ENCODE measurements at regions not wholly inside any gene's neighbourhood (a gene's known extent, or its start where the extent isn't known, plus 50 kb on each side); places are given as distances from the start of the nearest gene placed in this dataset.
A peak's percentile ranks its signal among the peaks of the same experiment; 100 is the strongest.

GRCh38 chr2:147471126-147471525, 373.7 kb upstream of the ACVR2A start:
- no peak overlapping the region for H3K9ac ChIP-seq (ENCODE audit: low read depth, low read length)
- H3K9me3 ChIP-seq (ENCODE audit: control insufficient read depth, insufficient read depth, low read length) = no peaks in the 10 kb centered on the region
- no peaks in the 10 kb centered on the region for H3K36me3 ChIP-seq (ENCODE audit: insufficient read depth, low read length)
- H3K4me1 ChIP-seq (ENCODE audit: insufficient read depth, low read length) = peaks cover 19% of the 10 kb centered on the region

GRCh38 chr2:147469471-147469870, 375.4 kb upstream of the ACVR2A start:
- Histone ChIP-seq H3K9ac (ENCODE audit: low read depth, low read length) (no peak overlapping the region), H3K4me1 (ENCODE audit: insufficient read depth, low read length) (peaks cover 23% of the 10 kb centered on the region)

GRCh38 chr2:147468963-147469362, 375.9 kb upstream of the ACVR2A start:
- H3K9ac ChIP-seq (ENCODE audit: low read depth, low read length) = no peak overlapping the region
- H3K9me3 ChIP-seq (ENCODE audit: control insufficient read depth, insufficient read depth, low read length) = no peaks in the 10 kb centered on the region
- no peaks in the 10 kb centered on the region for H3K36me3 ChIP-seq (ENCODE audit: insufficient read depth, low read length)
- H3K4me1 ChIP-seq (ENCODE audit: insufficient read depth, low read length) = peaks cover 23% of the 10 kb centered on the region

More at GRCh38 chr2:147469471-147469870, 375.4 kb upstream of the ACVR2A start:
- no peaks in the 10 kb centered on the region for H3K9me3 ChIP-seq (ENCODE audit: control insufficient read depth, insufficient read depth, low read length)
- no peaks in the 10 kb centered on the region for H3K36me3 ChIP-seq (ENCODE audit: insufficient read depth, low read length)

- Histone ChIP-seq H3K9me3 (ENCODE audit: control insufficient read depth, insufficient read depth, low read length) (no peaks in the 10 kb centered on the region), H3K36me3 (ENCODE audit: insufficient read depth, low read length) (no peaks in the 10 kb centered on the region), H3K9ac (ENCODE audit: low read depth, low read length) (no peak overlapping the region), H3K4me1 (ENCODE audit: insufficient read depth, low read length) (peaks cover 23% of the 10 kb centered on the region)
These were observed 376.5 kb upstream of the ACVR2A start for GRCh38 chr2:147468349-147468748.

GRCh38 chr2:147467441-147467840, 377.4 kb upstream of the ACVR2A start:
- no peaks in the 10 kb centered on the region for H3K9me3 ChIP-seq (ENCODE audit: control insufficient read depth, insufficient read depth, low read length)
- H3K4me1 ChIP-seq (ENCODE audit: insufficient read depth, low read length) = peaks cover 23% of the 10 kb centered on the region
- no peak overlapping the region for H3K9ac ChIP-seq (ENCODE audit: low read depth, low read length)
- no peaks in the 10 kb centered on the region for H3K36me3 ChIP-seq (ENCODE audit: insufficient read depth, low read length)

GRCh38 chr2:147464737-147465357, 380.0 kb upstream of the ACVR2A start:
- H3K36me3 ChIP-seq (ENCODE audit: insufficient read depth, low read length) = no peaks in the 10 kb centered on the region
- H3K9me3 ChIP-seq (ENCODE audit: control insufficient read depth, insufficient read depth, low read length) = no peaks in the 10 kb centered on the region
- H3K4me1 ChIP-seq (ENCODE audit: insufficient read depth, low read length) = peaks cover 18% of the 10 kb centered on the region
- no peak overlapping the region for H3K9ac ChIP-seq (ENCODE audit: low read depth, low read length)

GRCh38 chr2:147463881-147464520, 380.8 kb upstream of the ACVR2A start:
- no peak overlapping the region for H3K9ac ChIP-seq (ENCODE audit: low read depth, low read length)
- no peaks in the 10 kb centered on the region for H3K36me3 ChIP-seq (ENCODE audit: insufficient read depth, low read length)
- H3K9me3 ChIP-seq (ENCODE audit: control insufficient read depth, insufficient read depth, low read length) = no peaks in the 10 kb centered on the region
- H3K4me1 ChIP-seq (ENCODE audit: insufficient read depth, low read length) = peaks cover 11% of the 10 kb centered on the region

GRCh38 chr2:147460155-147460554, 384.7 kb upstream of the ACVR2A start:
- no peaks in the 10 kb centered on the region for H3K36me3 ChIP-seq (ENCODE audit: insufficient read depth, low read length)
- no peak overlapping the region for H3K9ac ChIP-seq (ENCODE audit: low read depth, low read length)
- no peaks in the 10 kb centered on the region for H3K9me3 ChIP-seq (ENCODE audit: control insufficient read depth, insufficient read depth, low read length)
- peaks cover 3% of the 10 kb centered on the region; the same call in 1 of the 2 replicates for H3K4me1 ChIP-seq (ENCODE audit: insufficient read depth, low read length)

- Histone ChIP-seq H3K36me3 (ENCODE audit: insufficient read depth, low read length) (no peaks in the 10 kb centered on the region), H3K9ac (ENCODE audit: low read depth, low read length) (no peak overlapping the region), H3K9me3 (ENCODE audit: control insufficient read depth, insufficient read depth, low read length) (no peaks in the 10 kb centered on the region), H3K4me1 (ENCODE audit: insufficient read depth, low read length) (peaks cover 2% of the 10 kb centered on the region; the same call in 1 of the 2 replicates)
These were observed 388.1 kb upstream of the ACVR2A start for GRCh38 chr2:147456779-147457178.

- Histone ChIP-seq H3K9ac (ENCODE audit: low read depth, low read length) (no peak overlapping the region), H3K36me3 (ENCODE audit: insufficient read depth, low read length) (no peaks in the 10 kb centered on the region), H3K9me3 (ENCODE audit: control insufficient read depth, insufficient read depth, low read length) (no peaks in the 10 kb centered on the region), H3K4me1 (ENCODE audit: insufficient read depth, low read length) (peaks cover 23% of the 10 kb centered on the region)
These were observed 392.8 kb upstream of the ACVR2A start for GRCh38 chr2:147451902-147452515.

- H3K4me1 ChIP-seq (ENCODE audit: insufficient read depth, low read length) = peaks cover 23% of the 10 kb centered on the region
- H3K9me3 ChIP-seq (ENCODE audit: control insufficient read depth, insufficient read depth, low read length) = 0 out of 2 replicates have a peak, but pooled peaks cover 2% of the 10 kb centered on the region
- H3K9ac ChIP-seq (ENCODE audit: low read depth, low read length) = no peak overlapping the region
- no peaks in the 10 kb centered on the region for H3K36me3 ChIP-seq (ENCODE audit: insufficient read depth, low read length)
These were observed 393.9 kb upstream of the ACVR2A start for GRCh38 chr2:147450661-147451510.

- H3K9ac ChIP-seq (ENCODE audit: low read depth, low read length) = peak overlapping the region; percentile 19; the same call in 1 of the 2 replicates
- no peaks in the 10 kb centered on the region for H3K36me3 ChIP-seq (ENCODE audit: insufficient read depth, low read length)
- peaks cover 23% of the 10 kb centered on the region for H3K4me1 ChIP-seq (ENCODE audit: insufficient read depth, low read length)
- H3K9me3 ChIP-seq (ENCODE audit: control insufficient read depth, insufficient read depth, low read length) = 0 out of 2 replicates have a peak, but pooled peaks cover 2% of the 10 kb centered on the region
These were observed 395.4 kb upstream of the ACVR2A start for GRCh38 chr2:147449323-147449991.

GRCh38 chr2:147442816-147443215, 402.0 kb upstream of the ACVR2A start:
- H3K9me3 ChIP-seq (ENCODE audit: control insufficient read depth, insufficient read depth, low read length) = 0 out of 2 replicates have a peak, but pooled peaks cover 2% of the 10 kb centered on the region
- H3K9ac ChIP-seq (ENCODE audit: low read depth, low read length) = no peak overlapping the region
- no peaks in the 10 kb centered on the region for H3K4me1 ChIP-seq (ENCODE audit: insufficient read depth, low read length)
- H3K36me3 ChIP-seq (ENCODE audit: insufficient read depth, low read length) = no peaks in the 10 kb centered on the region

GRCh38 chr2:147441182-147441581, 403.6 kb upstream of the ACVR2A start:
- Histone ChIP-seq H3K9me3 (ENCODE audit: control insufficient read depth, insufficient read depth, low read length) (no peaks in the 10 kb centered on the region), H3K9ac (ENCODE audit: low read depth, low read length) (no peak overlapping the region), H3K4me1 (ENCODE audit: insufficient read depth, low read length) (no peaks in the 10 kb centered on the region), H3K36me3 (ENCODE audit: insufficient read depth, low read length) (no peaks in the 10 kb centered on the region)
